GM12878 (cell line): ENCODE measurements at regions not wholly inside any gene's neighbourhood (a gene's known extent, or its start where the extent isn't known, plus 50 kb on each side); places are given as distances from the start of the nearest gene placed in this dataset.

ENCODE experiments used
- ATAC-seq: fragments of 200-7000 bp; cut with Tn5 transposase; 3 replicates; pipeline ENCODE4 v1.9.1; 2020; ENCODE audit warnings: mild to moderate bottlenecking, moderate library complexity
- BruUV-seq: library from RNA; stranded (reverse); fragments of 400-500 nt; replicated peaks from 2 replicates; lab custom pipeline; 2021; lab: Mats Ljungman, UMichigan
- CTCF ChIA-PET: fragments of 300-600 bp; sonication (Branson Sonifier 250); formaldehyde crosslinking; extraction: SDS; loops from one replicate; lab custom pipeline; 2021; ENCODE audit warnings: inconsistent platforms; lab: Yijun Ruan, JAX
- POLR2A ChIA-PET: fragments of 350-600 bp; formaldehyde crosslinking; extraction: SDS; loops from one replicate; lab custom pipeline; 2021; ENCODE audit warnings: inconsistent platforms; lab: Charles Lee
- RAD21 ChIA-PET: fragments of 300-600 bp; sonication (Branson Sonifier 250); formaldehyde crosslinking; loops from one replicate; lab custom pipeline; 2023; ENCODE audit warnings: antibody characterized with exemption; ENCODE audit not compliant: unreplicated experiment; lab: Charles Lee
- SMC1A ChIA-PET: fragments of 300-600 bp; sonication (Branson Sonifier 250); formaldehyde crosslinking; loops from one replicate; lab custom pipeline; 2023; ENCODE audit not compliant: unreplicated experiment, uncharacterized antibody; lab: Charles Lee
- DNase-seq: peaks from one replicate; pipeline ENCODE4 v3.0.0-alpha.2; 2011; ENCODE audit warnings: low read depth, low spot score
- FAIRE-seq: peaks from 3 replicates; lab custom pipeline; 2011; peaks lifted over from hg19 to GRCh38; lab: Jason Lieb, UNC
- H2AFZ ChIP-seq: 2 replicates; pipeline ENCODE4 v1.6.0; 2011; ENCODE audit warnings: low read depth, low read length, control low read depth; ENCODE audit not compliant: control insufficient read depth
- H3K27ac ChIP-seq: 2 replicates; pipeline ENCODE4 v1.5.1; 2011; ENCODE audit warnings: control low read depth; ENCODE audit not compliant: control insufficient read depth, insufficient read depth
- H3K27me3 ChIP-seq, 2 experiments: replicated peaks in 1 of 2; 2 replicates each; pipeline versions ENCODE4 v1.6.0 to v1.6.1; 2011; ENCODE audit warnings: low read length in 1 of 2; ENCODE audit not compliant: control insufficient read depth in 2 of 2, insufficient read depth in 2 of 2
- H3K36me3 ChIP-seq, 2 experiments: 2 replicates each; pipeline ENCODE4 v1.5.1; 2011; ENCODE audit warnings: low read length in 1 of 2; ENCODE audit not compliant: control insufficient read depth in 2 of 2, insufficient read depth in 2 of 2
- H3K4me1 ChIP-seq: 2 replicates; pipeline ENCODE4 v1.6.1; 2011; ENCODE audit warnings: mild to moderate bottlenecking, low read length, moderate library complexity, mixed read lengths; ENCODE audit not compliant: control insufficient read depth, insufficient read depth
- H3K4me2 ChIP-seq: 2 replicates; pipeline ENCODE4 v1.6.0; 2011; ENCODE audit warnings: control low read depth; ENCODE audit not compliant: control insufficient read depth, insufficient read depth
- H3K4me3 ChIP-seq: fragments of 200-600 bp; sonication (generic); 2 replicates; pipeline ENCODE4 v1.5.1; 2016
- H3K79me2 ChIP-seq: 2 replicates; pipeline ENCODE4 v1.6.0; 2011; ENCODE audit warnings: low read length; ENCODE audit not compliant: control insufficient read depth, insufficient read depth
- H3K9ac ChIP-seq: 2 replicates; pipeline ENCODE4 v1.8.0; 2011; ENCODE audit warnings: low read length, control low read depth, mixed read lengths; ENCODE audit not compliant: control insufficient read depth, insufficient read depth
- H3K9me3 ChIP-seq: replicated peaks from 3 replicates; pipeline ENCODE4 v1.5.1; 2011; ENCODE audit warnings: mild to moderate bottlenecking, low read length; ENCODE audit not compliant: control insufficient read depth, insufficient read depth
- H4K20me1 ChIP-seq: 2 replicates; pipeline ENCODE4 v1.6.0; 2011; ENCODE audit not compliant: control insufficient read depth, insufficient read depth
- BMI1 ChIP-seq: fragments of 450-650 bp; IDR thresholded peaks from 2 replicates; pipeline ENCODE4 v1.6.1; 2016; ENCODE audit warnings: mild to moderate bottlenecking, moderate library complexity, borderline replicate concordance
- CHD4 ChIP-seq: fragments of 200-600 bp; sonication (generic); IDR thresholded peaks from 2 replicates; pipeline ENCODE4 v1.6.1; 2016; ENCODE audit warnings: mild to moderate bottlenecking
- ETV6 ChIP-seq, 2 experiments: fragments of 450-650 bp in 1 of 2; IDR thresholded peaks in 1 of 2; conservative IDR thresholded peaks in 1 of 2; 2 replicates each; pipeline ENCODE4 v1.6.1; 2014; ENCODE audit warnings: antibody characterized with exemption in 1 of 2, borderline replicate concordance in 1 of 2, low read depth in 1 of 2, mild to moderate bottlenecking in 1 of 2, moderate library complexity in 1 of 2
- NFXL1 ChIP-seq: fragments of 450-650 bp; IDR thresholded peaks from 2 replicates; pipeline ENCODE4 v1.6.1; 2017; ENCODE audit warnings: antibody characterized with exemption, mild to moderate bottlenecking, borderline replicate concordance
- RUNX3 ChIP-seq: IDR thresholded peaks from 2 replicates; pipeline ENCODE4 v1.6.1; 2012; ENCODE audit warnings: low read length, inconsistent platforms
- TARDBP ChIP-seq: IDR thresholded peaks from 2 replicates; pipeline ENCODE4 v1.6.1; 2016; ENCODE audit warnings: borderline replicate concordance
- TCF12 ChIP-seq: IDR thresholded peaks from 2 replicates; pipeline ENCODE4 v1.6.1; 2011; ENCODE audit warnings: low read depth, mild to moderate bottlenecking, low read length
- TCF3 ChIP-seq: IDR thresholded peaks from 2 replicates; pipeline ENCODE4 v1.6.1; 2012; ENCODE audit warnings: low read depth, mild to moderate bottlenecking, low read length, borderline replicate concordance; ENCODE audit not compliant: insufficient read depth
- WGBS: methylation state at CpG from one replicate; pipeline ENCODE4 v1.1.6; 2016; ENCODE audit warnings: low lambda C conversion rate; ENCODE audit not compliant: insufficient replicate concordance, insufficient coverage; ENCODE audit errors: missing lambda C conversion rate; 5-methylcytosine and 5-hydroxymethylcytosine counted together
- in situ Hi-C: fragments of 300-500 bp; cut with MboI; formaldehyde crosslinking; loops from 9 replicates; pipeline ENCODE4 v1.14.3; 2018; ENCODE audit warnings: mixed read lengths
- intact Hi-C: fragments of 100-400 bp; cut with micrococcal nuclease; formaldehyde crosslinking; loops from one replicate; pipeline ENCODE4 v1.14.2; 2022; ENCODE audit not compliant: unreplicated experiment
- TF ChIP-seq, protein P1 (sequence below): fragments of 450-650 bp; formaldehyde crosslinking; IDR thresholded peaks from 2 replicates; pipeline ENCODE4 v1.5.0; 2022; ENCODE audit warnings: mild to moderate bottlenecking, missing genetic modification characterization
- TF ChIP-seq, protein P2 (sequence below): fragments of 450-650 bp; IDR thresholded peaks from 2 replicates; pipeline ENCODE4 v1.6.1; 2016; ENCODE audit warnings: mild to moderate bottlenecking

DNA sequence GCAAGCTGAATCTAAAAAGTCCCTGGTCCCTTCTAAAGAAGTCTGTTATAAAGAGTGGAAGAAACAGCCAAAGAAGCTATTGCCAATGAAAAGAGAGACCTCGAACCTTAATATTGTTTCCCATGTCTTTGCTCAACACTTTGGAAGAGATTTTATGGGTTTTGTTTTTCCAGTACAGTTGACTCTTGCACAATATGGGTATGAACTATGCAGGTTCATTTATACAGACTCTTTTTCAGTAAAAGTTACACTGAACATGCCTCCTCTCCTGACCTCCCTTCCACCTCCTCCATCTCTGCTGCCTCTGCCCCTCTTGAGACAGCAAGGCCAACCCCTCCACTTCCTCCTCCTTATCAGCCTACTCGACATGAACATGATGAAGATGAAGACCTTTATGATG, 332.5 kb downstream of the SETD4 start (continued):
- TF ChIP-seq NFXL1: no peak
- no peak for TF ChIP-seq TARDBP

DNA sequence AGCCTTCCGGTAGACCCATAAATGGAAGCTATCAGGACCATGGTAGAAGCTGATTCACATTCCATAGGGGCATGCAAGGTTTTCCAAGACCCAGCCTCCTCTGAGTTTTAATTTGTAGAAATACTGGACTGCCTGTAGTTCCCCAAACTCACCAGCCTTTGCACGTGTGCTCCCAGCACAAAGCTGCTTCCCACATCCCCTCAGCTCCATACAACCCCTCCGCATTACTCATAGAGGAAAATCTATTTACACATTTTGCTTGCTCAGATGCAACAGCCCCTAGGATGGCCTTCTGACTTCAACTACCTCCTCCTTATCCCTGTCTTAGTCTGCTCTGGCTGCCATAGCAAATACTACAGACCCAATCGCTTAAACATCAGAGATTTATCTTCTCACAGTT, 336.2 kb downstream of the SETD4 start:
- ChIA-PET POLR2A (no interaction called here), SMC1A (no interaction called here), RAD21 (no interaction called here), CTCF (no interaction called here)
- intact Hi-C loops: no loop called here
- Histone ChIP-seq H3K9me3 (no peaks in the 10 kb centered on the region), H3K9ac (no peak overlapping the region), H3K4me2 (no peak overlapping the region), H2AFZ (no peak overlapping the region), H4K20me1 (no peaks in the 10 kb centered on the region), H3K4me3 (no peak overlapping the region), H3K27me3 (no peaks in the 10 kb centered on the region), H3K4me1 (no peaks in the 10 kb centered on the region), H3K27ac (no peak overlapping the region), H3K79me2 (no peaks in the 10 kb centered on the region), H3K36me3 (no peaks in the 10 kb centered on the region)
- TF ChIP-seq ETV6 (conservative IDR thresholded peaks at IDR 0.05 in 1 of 2, IDR thresholded peaks at IDR 0.05 in 1 of 2; ENCODE audit: borderline replicate concordance in 1 of 2, low read depth in 1 of 2) (no peak), TCF3 (no peak), RUNX3 (no peak), TCF12 (no peak), CHD4 (no peak), BMI1 (no peak)
- TF ChIP-seq, protein P1, sequence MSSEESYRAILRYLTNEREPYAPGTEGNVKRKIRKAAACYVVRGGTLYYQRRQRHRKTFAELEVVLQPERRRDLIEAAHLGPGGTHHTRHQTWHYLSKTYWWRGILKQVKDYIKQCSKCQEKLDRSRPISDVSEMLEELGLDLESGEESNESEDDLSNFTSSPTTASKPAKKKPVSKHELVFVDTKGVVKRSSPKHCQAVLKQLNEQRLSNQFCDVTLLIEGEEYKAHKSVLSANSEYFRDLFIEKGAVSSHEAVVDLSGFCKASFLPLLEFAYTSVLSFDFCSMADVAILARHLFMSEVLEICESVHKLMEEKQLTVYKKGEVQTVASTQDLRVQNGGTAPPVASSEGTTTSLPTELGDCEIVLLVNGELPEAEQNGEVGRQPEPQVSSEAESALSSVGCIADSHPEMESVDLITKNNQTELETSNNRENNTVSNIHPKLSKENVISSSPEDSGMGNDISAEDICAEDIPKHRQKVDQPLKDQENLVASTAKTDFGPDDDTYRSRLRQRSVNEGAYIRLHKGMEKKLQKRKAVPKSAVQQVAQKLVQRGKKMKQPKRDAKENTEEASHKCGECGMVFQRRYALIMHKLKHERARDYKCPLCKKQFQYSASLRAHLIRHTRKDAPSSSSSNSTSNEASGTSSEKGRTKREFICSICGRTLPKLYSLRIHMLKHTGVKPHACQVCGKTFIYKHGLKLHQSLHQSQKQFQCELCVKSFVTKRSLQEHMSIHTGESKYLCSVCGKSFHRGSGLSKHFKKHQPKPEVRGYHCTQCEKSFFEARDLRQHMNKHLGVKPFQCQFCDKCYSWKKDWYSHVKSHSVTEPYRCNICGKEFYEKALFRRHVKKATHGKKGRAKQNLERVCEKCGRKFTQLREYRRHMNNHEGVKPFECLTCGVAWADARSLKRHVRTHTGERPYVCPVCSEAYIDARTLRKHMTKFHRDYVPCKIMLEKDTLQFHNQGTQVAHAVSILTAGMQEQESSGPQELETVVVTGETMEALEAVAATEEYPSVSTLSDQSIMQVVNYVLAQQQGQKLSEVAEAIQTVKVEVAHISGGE: no peak
- TF ChIP-seq, protein P2, sequence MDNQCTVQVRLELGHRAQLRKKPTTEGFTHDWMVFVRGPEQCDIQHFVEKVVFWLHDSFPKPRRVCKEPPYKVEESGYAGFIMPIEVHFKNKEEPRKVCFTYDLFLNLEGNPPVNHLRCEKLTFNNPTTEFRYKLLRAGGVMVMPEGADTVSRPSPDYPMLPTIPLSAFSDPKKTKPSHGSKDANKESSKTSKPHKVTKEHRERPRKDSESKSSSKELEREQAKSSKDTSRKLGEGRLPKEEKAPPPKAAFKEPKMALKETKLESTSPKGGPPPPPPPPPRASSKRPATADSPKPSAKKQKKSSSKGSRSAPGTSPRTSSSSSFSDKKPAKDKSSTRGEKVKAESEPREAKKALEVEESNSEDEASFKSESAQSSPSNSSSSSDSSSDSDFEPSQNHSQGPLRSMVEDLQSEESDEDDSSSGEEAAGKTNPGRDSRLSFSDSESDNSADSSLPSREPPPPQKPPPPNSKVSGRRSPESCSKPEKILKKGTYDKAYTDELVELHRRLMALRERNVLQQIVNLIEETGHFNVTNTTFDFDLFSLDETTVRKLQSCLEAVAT: no peak
- 29% methylated on average over 4 of the region's 4 CpGs for WGBS
- ATAC-seq (no peak), DNase-seq (no peak), FAIRE-seq (no peak)
- no TSS peak for BruUV-seq
- in situ Hi-C loops: no loop called here
